B cell (primary cell): ENCODE measurements at regions not wholly inside any gene's neighbourhood (a gene's known extent, or its start where the extent isn't known, plus 50 kb on each side); places are given as distances from the start of the nearest gene placed in this dataset.

Experiments
- EZH2 ChIP-seq: IDR thresholded peaks from 2 replicates; pipeline ENCODE4 v1.6.1; 2012; ENCODE audit warnings: borderline replicate concordance, low read depth, mild to moderate bottlenecking, moderate library complexity, low read length; ENCODE audit not compliant: insufficient read depth, poor library complexity, severe bottlenecking
- TF ChIP-seq, protein P1 (sequence below): fragments of 200-600 bp; IDR thresholded peaks from one replicate; pipeline ENCODE4 v1.8.0; 2022; ENCODE audit warnings: antibody characterized with exemption, mild to moderate bottlenecking

DNA sequence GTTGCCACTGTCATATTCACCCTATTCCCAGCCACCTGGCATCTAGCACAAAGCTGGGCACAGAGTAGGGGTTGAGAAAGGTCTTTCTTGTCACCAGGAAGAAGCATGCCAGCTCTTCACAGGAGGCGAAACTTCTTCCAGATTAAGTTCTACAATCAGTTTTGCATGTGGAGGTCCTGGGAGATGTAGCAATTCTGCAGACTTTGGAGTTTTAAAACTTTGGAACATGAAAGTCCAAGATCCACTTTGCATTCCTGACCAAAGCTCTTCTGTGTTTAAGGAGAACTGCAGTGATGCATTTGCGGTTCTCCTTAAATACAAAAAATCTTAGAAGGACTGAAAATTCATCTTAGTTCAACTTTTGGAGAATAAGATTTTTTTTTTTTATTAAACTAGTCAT is 258.5 kb upstream of the USP24 start:
- TF ChIP-seq, protein P1, sequence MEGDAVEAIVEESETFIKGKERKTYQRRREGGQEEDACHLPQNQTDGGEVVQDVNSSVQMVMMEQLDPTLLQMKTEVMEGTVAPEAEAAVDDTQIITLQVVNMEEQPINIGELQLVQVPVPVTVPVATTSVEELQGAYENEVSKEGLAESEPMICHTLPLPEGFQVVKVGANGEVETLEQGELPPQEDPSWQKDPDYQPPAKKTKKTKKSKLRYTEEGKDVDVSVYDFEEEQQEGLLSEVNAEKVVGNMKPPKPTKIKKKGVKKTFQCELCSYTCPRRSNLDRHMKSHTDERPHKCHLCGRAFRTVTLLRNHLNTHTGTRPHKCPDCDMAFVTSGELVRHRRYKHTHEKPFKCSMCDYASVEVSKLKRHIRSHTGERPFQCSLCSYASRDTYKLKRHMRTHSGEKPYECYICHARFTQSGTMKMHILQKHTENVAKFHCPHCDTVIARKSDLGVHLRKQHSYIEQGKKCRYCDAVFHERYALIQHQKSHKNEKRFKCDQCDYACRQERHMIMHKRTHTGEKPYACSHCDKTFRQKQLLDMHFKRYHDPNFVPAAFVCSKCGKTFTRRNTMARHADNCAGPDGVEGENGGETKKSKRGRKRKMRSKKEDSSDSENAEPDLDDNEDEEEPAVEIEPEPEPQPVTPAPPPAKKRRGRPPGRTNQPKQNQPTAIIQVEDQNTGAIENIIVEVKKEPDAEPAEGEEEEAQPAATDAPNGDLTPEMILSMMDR, result no peak
- no peak for TF ChIP-seq EZH2
